ENCODE measurements at regions not wholly inside any gene's neighbourhood (a gene's known extent, or its start where the extent isn't known, plus 50 kb on each side); places are given as distances from the start of the nearest gene placed in this dataset.

DNA sequence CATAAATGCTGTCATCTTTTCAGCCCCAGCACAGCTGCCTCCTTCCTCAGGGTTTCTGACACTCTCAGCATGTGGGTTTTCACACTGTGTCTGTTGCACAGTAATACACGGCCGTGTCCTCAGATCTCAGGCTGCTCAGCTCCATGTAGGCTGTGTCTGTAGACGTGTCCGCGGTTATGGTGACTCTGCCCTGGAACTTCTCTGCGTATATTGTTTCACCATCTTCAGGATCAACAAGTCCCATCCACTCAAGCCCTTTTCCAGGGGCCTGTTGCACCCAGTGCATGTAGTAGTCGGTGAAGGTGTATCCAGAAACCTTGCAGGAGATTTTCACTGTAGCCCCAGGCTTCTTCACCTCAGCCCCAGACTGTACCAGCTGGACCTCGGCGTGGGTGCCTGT lies 1210.6 kb downstream of the TMEM121 start:
- TF ChIP-seq, protein P1, sequence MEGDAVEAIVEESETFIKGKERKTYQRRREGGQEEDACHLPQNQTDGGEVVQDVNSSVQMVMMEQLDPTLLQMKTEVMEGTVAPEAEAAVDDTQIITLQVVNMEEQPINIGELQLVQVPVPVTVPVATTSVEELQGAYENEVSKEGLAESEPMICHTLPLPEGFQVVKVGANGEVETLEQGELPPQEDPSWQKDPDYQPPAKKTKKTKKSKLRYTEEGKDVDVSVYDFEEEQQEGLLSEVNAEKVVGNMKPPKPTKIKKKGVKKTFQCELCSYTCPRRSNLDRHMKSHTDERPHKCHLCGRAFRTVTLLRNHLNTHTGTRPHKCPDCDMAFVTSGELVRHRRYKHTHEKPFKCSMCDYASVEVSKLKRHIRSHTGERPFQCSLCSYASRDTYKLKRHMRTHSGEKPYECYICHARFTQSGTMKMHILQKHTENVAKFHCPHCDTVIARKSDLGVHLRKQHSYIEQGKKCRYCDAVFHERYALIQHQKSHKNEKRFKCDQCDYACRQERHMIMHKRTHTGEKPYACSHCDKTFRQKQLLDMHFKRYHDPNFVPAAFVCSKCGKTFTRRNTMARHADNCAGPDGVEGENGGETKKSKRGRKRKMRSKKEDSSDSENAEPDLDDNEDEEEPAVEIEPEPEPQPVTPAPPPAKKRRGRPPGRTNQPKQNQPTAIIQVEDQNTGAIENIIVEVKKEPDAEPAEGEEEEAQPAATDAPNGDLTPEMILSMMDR (IDR thresholded peaks at IDR 0.05) = no peak
- no peak for TF ChIP-seq POLR2A (IDR thresholded peaks at IDR 0.05)

All from body of pancreas (tissue), 4 donors.